GM18519 (cell line): ENCODE measurements at regions not wholly inside any gene's neighbourhood (a gene's known extent, or its start where the extent isn't known, plus 50 kb on each side); places are given as distances from the start of the nearest gene placed in this dataset.

ENCODE experiments used
- ATAC-seq: cut with Tn5 transposase; IDR thresholded peaks from one replicate; pipeline ENCODE4 v1.9.1; 2021; ENCODE audit warnings: mild to moderate bottlenecking, moderate library complexity; ENCODE audit not compliant: unreplicated experiment, low FRiP score

GRCh38 chr2:175576270-175576669, 394.8 kb upstream of the ATP5MC3 start:
- ATAC-seq, result no peak

- ATAC-seq, result peak; percentile 96
These were observed 394.1 kb upstream of the ATP5MC3 start for GRCh38 chr2:175575346-175576258.

DNA sequence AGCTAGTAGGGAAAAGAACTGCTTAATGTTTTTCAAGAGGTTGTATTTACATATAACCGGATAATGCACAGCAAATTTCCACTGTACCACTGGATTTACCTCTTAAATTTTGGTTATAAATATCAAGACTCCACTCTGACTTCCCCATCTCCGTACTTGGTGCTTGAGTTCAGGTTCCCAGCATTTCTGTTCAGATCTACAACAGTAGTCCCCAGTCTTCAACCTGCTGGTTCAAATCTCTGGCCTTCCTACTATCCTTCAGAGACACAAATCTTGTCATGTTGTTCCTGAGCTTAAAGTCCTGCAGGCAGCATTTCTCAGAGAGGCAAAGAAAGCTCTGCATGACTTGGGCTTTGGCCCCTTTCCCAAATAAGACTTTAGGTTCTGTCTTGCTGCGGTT, 392.6 kb upstream of the ATP5MC3 start:
- ATAC-seq, result no peak

DNA sequence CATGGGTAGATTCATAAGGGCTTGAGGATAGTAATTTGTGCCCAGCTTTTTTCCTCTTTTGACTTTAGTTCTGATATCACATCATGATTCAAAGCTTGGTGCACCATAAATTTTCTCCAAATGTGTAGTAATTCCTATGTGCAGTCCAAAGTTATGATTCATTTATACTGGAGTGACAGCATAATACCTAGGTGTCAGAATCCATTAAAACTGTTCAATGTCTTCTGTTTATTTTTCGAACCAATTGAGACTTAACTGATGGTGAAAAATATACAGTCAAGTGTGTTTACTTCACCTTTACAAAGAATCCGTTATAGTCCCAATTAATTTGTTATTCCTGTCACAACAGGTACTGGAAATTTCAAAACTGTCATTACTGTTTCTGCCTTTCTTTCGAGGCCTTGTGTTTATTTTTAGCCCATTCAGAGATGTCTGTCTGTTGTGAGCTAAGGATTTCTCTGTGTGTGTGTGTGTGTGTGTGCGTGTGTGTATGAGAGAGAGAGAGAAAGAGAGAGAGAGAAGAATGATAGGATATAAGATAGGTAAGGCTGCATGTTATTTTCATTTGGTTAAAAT, 389.7 kb upstream of the ATP5MC3 start:
- ATAC-seq, result no peak

DNA sequence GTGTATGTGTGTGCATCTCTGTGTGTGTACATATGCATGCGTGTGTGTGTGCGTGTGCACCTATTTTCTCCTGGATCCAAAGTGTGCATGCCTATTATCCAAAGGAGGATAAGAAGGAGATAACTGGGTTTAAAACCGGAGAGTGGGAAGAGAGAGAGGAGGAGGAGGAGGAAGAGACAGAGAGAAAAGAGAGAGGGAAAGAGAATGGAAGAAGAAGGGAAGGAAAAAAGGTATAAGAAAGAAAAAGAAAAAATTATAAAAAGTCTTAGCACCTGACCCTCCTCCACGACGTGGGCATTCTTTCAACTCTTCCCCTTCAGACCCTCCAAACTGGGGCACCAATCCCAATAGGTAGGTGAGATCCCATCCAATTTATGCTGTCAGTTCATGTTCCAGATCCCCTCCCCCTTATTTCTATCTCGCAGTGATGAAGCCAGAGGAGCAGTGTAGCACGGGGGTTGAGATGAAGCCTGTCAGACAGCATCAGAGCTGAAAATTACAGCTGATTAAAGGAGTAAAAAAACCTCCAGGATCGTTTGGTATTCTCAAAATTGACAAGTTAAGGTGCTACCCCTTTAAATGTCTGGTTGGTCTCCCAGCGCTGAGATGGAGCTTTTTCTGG, 386.7 kb upstream of the ATP5MC3 start:
- no peak for ATAC-seq

DNA sequence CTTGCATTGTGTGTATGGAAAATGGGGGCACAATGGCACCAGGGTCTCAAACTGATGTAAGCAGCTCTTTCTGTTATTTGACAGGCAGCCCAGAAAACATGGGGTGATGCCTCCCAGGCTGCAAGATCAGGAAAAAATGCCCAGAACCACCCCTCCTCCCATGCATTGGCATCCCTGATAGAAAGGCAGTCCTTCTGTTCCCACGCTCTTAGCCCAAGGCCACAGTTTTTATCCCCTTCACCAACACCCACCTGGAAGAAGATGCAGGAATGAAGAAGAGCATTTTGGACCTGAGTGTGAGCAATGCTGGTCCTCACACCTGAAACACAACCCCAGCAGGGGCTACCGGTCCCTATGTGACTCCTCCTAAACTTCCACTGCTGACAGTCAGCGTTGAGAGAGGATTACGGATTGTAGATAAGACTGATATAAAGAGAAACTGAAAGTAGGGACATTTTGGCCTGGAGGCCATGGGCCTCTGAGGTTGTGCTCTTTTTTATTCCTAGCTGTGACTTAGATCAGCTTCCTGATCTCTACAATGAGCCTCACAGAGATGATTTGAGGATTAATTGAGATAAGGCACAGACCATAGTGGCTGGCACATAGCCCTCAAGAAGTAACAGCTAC, 386.0 kb upstream of the ATP5MC3 start:
- ATAC-seq, result no peak

GRCh38 chr2:175560521-175561169, 379.1 kb upstream of the ATP5MC3 start:
- ATAC-seq, result no peak

GRCh38 chr2:175559613-175560012, 378.1 kb upstream of the ATP5MC3 start:
- ATAC-seq, result no peak

GRCh38 chr2:175557810-175558377, 376.4 kb upstream of the ATP5MC3 start:
- no peak for ATAC-seq

GRCh38 chr2:175553910-175554309, 372.4 kb upstream of the ATP5MC3 start:
- no peak for ATAC-seq

DNA sequence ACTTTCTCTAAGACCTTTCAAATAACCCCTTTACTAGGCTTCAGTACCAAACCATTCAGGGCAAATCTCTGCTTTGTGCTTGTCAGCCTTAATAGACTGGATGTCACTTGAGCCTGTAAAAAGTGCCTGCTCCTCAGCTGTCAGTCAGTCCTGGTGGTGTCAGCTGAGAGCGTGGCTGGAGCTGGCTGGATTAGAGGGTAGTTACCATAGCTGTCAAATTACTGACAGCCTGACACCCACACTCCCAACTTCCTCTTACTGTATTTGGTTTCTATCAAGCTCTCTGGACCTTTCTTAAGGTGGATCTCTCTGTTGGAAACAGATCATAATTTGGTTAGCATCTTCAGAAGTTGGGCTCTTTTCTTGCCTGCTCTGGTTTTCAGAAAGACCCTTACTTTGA, 371.4 kb upstream of the ATP5MC3 start:
- no peak for ATAC-seq

DNA sequence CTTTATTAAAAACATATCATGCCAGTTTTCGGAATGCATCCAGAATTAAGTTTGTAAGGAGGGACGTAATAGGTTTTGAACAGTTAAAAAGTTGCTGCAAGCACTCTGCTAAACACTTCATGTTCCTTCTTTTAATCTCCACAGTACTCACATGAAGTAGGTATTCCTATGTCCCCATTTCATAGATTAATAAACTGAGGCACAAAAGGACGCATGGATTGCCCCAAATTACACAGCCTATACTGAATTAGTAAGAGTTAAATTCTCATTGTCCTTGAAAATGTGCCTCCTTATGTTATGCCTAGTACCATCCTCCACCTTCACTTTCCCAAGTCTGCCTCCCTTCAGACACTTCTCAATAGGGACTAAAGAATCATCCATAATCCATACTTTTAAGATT, 358.9 kb upstream of the ATP5MC3 start:
- no peak for ATAC-seq

DNA sequence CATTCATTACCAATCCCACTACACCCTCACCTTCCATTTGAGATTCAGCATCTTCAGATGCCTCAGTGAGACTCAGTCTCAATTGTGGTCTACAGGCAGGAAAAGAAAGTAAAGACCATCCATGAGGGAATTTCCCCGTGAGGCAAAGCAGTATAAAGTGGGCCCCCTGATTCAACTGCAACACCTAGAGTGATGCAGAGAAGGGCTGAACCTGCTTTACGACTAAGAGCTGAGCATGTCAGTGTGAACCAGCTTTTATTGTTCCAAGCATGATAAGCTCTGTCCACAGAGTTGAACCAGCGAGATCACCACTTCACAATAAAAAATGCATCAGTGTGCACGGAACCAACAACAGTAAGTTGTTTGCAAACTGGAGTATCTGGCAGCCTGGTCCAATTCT, 357.6 kb upstream of the ATP5MC3 start:
- ATAC-seq, result no peak

- ATAC-seq, result no peak
These were observed 354.5 kb upstream of the ATP5MC3 start for GRCh38 chr2:175536059-175536458.

DNA sequence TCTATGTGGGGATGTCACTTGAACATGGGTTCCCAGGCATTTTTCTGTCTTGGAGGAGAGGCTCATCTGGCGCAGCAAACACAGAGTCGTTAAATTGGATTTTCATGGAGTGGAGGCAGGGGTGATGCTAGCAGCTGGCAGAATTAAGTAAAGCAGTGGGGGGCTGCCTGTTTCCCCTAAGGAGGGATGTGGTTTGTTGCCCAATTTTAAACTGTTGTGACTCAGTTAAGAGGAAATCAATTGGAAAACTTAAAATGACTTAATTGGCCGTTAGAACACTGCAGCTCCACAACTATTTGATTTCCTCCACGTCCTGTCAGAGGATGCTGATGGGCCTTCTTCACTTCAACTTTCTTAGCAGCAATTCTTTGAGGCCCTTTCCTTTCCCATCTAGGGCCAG, 354.1 kb upstream of the ATP5MC3 start:
- ATAC-seq, result no peak

- no peak for ATAC-seq
These were observed 344.5 kb upstream of the ATP5MC3 start for GRCh38 chr2:175525975-175526374.

DNA sequence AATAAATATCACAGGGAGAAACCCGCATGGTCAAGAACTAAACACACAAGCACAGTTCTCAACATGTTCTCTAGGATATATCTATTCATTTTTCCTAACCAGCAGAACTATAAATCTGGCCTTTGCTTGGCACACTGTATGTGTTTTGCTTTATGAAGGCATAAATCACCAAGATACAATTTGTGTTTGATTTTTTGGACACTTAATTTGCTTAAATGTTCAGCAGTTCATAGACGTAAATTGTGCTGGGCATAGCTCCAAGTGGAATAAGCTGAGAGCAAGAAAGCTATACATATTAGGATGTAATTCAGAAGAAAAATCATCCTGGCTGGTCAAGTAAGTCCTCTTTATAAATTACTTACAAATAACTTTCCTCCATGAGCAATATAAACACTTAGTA, 341.5 kb upstream of the ATP5MC3 start:
- ATAC-seq, result no peak

- ATAC-seq, result no peak
These were observed 336.7 kb upstream of the ATP5MC3 start for GRCh38 chr2:175518206-175518605.

DNA sequence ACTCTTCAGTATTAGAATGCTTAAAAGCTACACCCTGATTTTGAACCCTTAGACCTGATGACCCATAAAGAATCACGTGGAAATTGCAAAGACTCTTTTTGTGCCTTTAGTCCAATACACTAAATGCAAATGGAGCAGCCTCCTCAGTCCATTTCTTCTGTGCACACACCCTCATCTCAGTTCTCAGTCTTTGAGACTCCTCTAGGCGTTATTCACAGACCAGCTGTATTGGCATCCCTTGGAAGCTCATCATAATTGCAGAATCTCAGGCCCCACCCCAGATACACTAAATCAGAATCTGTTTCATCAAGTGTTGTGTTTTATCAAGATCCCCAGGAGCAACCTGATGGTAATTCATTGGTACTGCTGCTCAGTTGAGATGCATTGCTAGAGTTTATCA, 335.0 kb upstream of the ATP5MC3 start:
- ATAC-seq, result no peak

GRCh38 chr2:175500255-175500654, 318.7 kb upstream of the ATP5MC3 start:
- ATAC-seq, result no peak
